K562 (cell line): ENCODE measurements at regions not wholly inside any gene's neighbourhood (a gene's known extent, or its start where the extent isn't known, plus 50 kb on each side); places are given as distances from the start of the nearest gene placed in this dataset.

Experiments
- ATAC-seq: fragments of 200-7000 bp; cut with Tn5 transposase; 3 replicates; pipeline ENCODE4 v1.9.1; 2020; ENCODE audit warnings: moderate library complexity
- BruUV-seq: library from RNA; stranded (reverse); fragments of 400-500 nt; replicated peaks from 2 replicates; lab custom pipeline; 2021; lab: Mats Ljungman, UMichigan
- CTCF ChIA-PET: fragments of 300-600 bp; formaldehyde crosslinking; extraction: SDS; loops from one replicate; lab custom pipeline; 2021; ENCODE audit warnings: low intra/inter-chr PET ratio; lab: Yijun Ruan, JAX
- POLR2A ChIA-PET: fragments of 300-600, 350-650 bp; sonication (Branson Sonifier 250); formaldehyde crosslinking; extraction: SDS; loops from one replicate; lab custom pipeline; 2021; ENCODE audit warnings: antibody characterized with exemption, inconsistent platforms; lab: Yijun Ruan, JAX
- DNase-seq, 4 experiments: peaks; one replicate each; pipeline versions ENCODE4 v3.0.0 to v3.0.0-alpha.2; 2011 to 2018; ENCODE audit warnings: low spot score in 3 of 4, mixed read lengths in 3 of 4; ENCODE audit errors: extremely low read depth in 1 of 4
- FAIRE-seq: peaks from 2 replicates; lab custom pipeline; 2011; peaks lifted over from hg19 to GRCh38; lab: Jason Lieb, UNC
- H2AFZ ChIP-seq: 2 replicates; pipeline ENCODE4 v1.6.0; 2011; ENCODE audit warnings: low read depth, low read length, control low read depth, inconsistent platforms
- H3K27ac ChIP-seq: fragments of 200-600 bp; 3 replicates; pipeline ENCODE4 v1.8.0; 2011; ENCODE audit warnings: low read depth, mild to moderate bottlenecking, control low read depth, inconsistent platforms, low read length, moderate library complexity, mixed read lengths; ENCODE audit errors: extremely low read depth
- H3K27me3 ChIP-seq, 2 experiments: fragments of 300-600 bp in 1 of 2; 2 replicates in 1 of 2; 3 replicates in 1 of 2; pipeline versions ENCODE4 v1.6.0 to v1.8.0; 2011; ENCODE audit warnings: inconsistent platforms in 2 of 2, low read length in 2 of 2, mild to moderate bottlenecking in 1 of 2, mixed read lengths in 1 of 2, moderate library complexity in 1 of 2; ENCODE audit not compliant: control insufficient read depth in 2 of 2, insufficient read depth in 2 of 2
- H3K36me3 ChIP-seq: fragments of 300-600 bp; 3 replicates; pipeline ENCODE4 v1.8.0; 2011; ENCODE audit warnings: mild to moderate bottlenecking, low read length, inconsistent platforms; ENCODE audit not compliant: control insufficient read depth, insufficient read depth
- H3K4me1 ChIP-seq, 2 experiments: fragments of 200-600 bp in 1 of 2; replicated peaks in 1 of 2; 2 replicates in 1 of 2; 3 replicates in 1 of 2; pipeline versions ENCODE4 v1.5.1 to v1.8.0; 2011; ENCODE audit warnings: inconsistent platforms in 2 of 2, low read length in 2 of 2, mild to moderate bottlenecking in 1 of 2, mixed read lengths in 1 of 2, moderate library complexity in 1 of 2; ENCODE audit not compliant: control insufficient read depth in 2 of 2, insufficient read depth in 2 of 2
- H3K4me2 ChIP-seq: 2 replicates; pipeline ENCODE4 v1.6.1; 2011; ENCODE audit warnings: low read length, control low read depth, inconsistent platforms, mixed read lengths; ENCODE audit not compliant: insufficient read depth
- H3K4me3 ChIP-seq: fragments of 200-600 bp; sonication (generic), shearing (Covaris generic); 2 replicates; pipeline ENCODE4 v1.5.1; 2016; ENCODE audit warnings: control low read depth, inconsistent platforms
- H3K79me2 ChIP-seq: fragments of 200-600 bp; 3 replicates; pipeline ENCODE4 v1.8.0; 2011; ENCODE audit warnings: low read length, inconsistent platforms; ENCODE audit not compliant: control insufficient read depth, insufficient read depth
- H3K9ac ChIP-seq, 2 experiments: 2 replicates each; pipeline versions ENCODE4 v1.6.0 to v1.6.1; 2011; ENCODE audit warnings: low read depth in 2 of 2, low read length in 2 of 2, control low read depth in 1 of 2, inconsistent platforms in 1 of 2, mild to moderate bottlenecking in 1 of 2, mixed read lengths in 1 of 2; ENCODE audit not compliant: insufficient read depth in 1 of 2
- H3K9me1 ChIP-seq: one replicate; pipeline ENCODE4 v1.6.0; 2011; ENCODE audit warnings: inconsistent platforms, mild to moderate bottlenecking, low read length, moderate library complexity; ENCODE audit not compliant: control insufficient read depth, insufficient read depth
- H3K9me3 ChIP-seq: replicated peaks from 2 replicates; pipeline ENCODE4 v1.5.1; 2011; ENCODE audit warnings: low read depth, low read length, inconsistent platforms; ENCODE audit not compliant: control insufficient read depth, insufficient read depth
- H4K20me1 ChIP-seq: replicated peaks from 2 replicates; pipeline ENCODE4 v1.6.1; 2011; ENCODE audit warnings: low read length, inconsistent platforms, mixed read lengths; ENCODE audit not compliant: control insufficient read depth, insufficient read depth
- CHD2 ChIP-seq: IDR thresholded peaks from 2 replicates; pipeline ENCODE4 v1.6.1; 2011; ENCODE audit warnings: low read depth, low read length
- SUPT5H ChIP-seq: fragments of 450-650 bp; IDR thresholded peaks from 2 replicates; pipeline ENCODE4 v1.6.1; 2016
- ZNF224 ChIP-seq: sonication (generic); formaldehyde crosslinking; IDR thresholded peaks from 2 replicates; pipeline ENCODE4 v1.8.0; 2022; ENCODE audit warnings: mild to moderate bottlenecking, missing genetic modification reagents
- in situ Hi-C: fragments of 300-500 bp; cut with MboI; formaldehyde crosslinking; loops from 4 replicates; pipeline ENCODE4 v1.15.0; 2018; ENCODE audit warnings: inconsistent platforms, mixed read lengths
- intact Hi-C: fragments of 100-400 bp; cut with micrococcal nuclease; formaldehyde crosslinking; loops from 2 replicates; pipeline ENCODE4 v1.14.2; 2022
- TF ChIP-seq, protein P1 (sequence below): fragments of 150-350 bp; IDR thresholded peaks from 2 replicates; pipeline ENCODE4 v1.6.1; 2014; ENCODE audit warnings: low read depth, mild to moderate bottlenecking, low read length, borderline replicate concordance
- TF ChIP-seq, protein P2 (sequence below): fragments of 200-800 bp; sonication (Bioruptor generic); IDR thresholded peaks from 2 replicates; pipeline ENCODE4 v1.6.1; 2016; ENCODE audit warnings: missing genetic modification characterization, missing compliant biosample characterization
- TF ChIP-seq, protein P3 (sequence below): fragments of 450-650 bp; formaldehyde crosslinking; IDR thresholded peaks from 2 replicates; pipeline ENCODE4 v1.4.0; 2020; ENCODE audit warnings: mild to moderate bottlenecking, mixed read lengths
- TF ChIP-seq, protein P4 (sequence below): fragments of 250-450 bp; sonication (Bioruptor Pico); IDR thresholded peaks from 2 replicates; pipeline ENCODE4 v1.5.0; 2020; ENCODE audit warnings: mild to moderate bottlenecking, borderline replicate concordance
- TF ChIP-seq, protein P5 (sequence below), 3 experiments: fragments of 200-800 bp in 1 of 3; sonication (Bioruptor generic) in 1 of 3; sonication (generic) in 1 of 3; formaldehyde crosslinking in 1 of 3; IDR thresholded peaks; 2 replicates each; pipeline versions ENCODE4 v1.6.1 to v1.8.0; 2016 to 2022; ENCODE audit warnings: mild to moderate bottlenecking in 2 of 3, missing compliant biosample characterization in 2 of 3, missing genetic modification characterization in 2 of 3, missing genetic modification reagents in 1 of 3

DNA sequence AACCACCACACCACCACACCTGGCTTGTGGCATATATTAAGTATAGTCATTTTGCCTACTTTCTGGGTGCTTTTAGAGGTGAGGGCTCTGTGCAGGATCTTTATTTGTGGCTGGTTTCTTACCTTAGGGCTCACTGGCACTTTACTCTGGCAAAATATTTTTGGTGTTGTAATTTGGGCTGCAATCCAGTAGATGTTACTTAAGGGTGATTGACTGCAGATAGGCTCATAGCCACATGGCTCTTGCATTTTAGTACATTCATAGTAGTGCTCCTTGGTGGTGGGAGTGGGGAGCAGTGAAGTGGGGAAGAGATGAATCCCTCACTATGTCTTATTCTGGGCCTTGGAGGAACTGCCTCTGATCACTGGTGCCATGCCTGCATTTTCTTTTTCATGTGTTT is 376.1 kb upstream of the GRIN3A start:
- ChIA-PET CTCF (no interaction called here), POLR2A (no interaction called here)
- H3K79me2 ChIP-seq, result no peaks in the 10 kb centered on the region
- no peaks in the 10 kb centered on the region for H3K27me3 ChIP-seq
- H3K4me2 ChIP-seq, result no peak overlapping the region
- H3K9ac ChIP-seq, result no peak overlapping the region
- ATAC-seq (no peak), FAIRE-seq (no peak), DNase-seq (no peak)
- in situ Hi-C loops, result no loop called here
- H4K20me1 ChIP-seq, result no peaks in the 10 kb centered on the region
- H3K9me1 ChIP-seq, result no peaks in the 10 kb centered on the region
- H3K4me1 ChIP-seq, result no peaks in the 10 kb centered on the region
- no peaks in the 10 kb centered on the region for H3K9me3 ChIP-seq
- H2AFZ ChIP-seq, result no peak overlapping the region
- no peaks in the 10 kb centered on the region for H3K36me3 ChIP-seq
- H3K4me3 ChIP-seq, result no peak overlapping the region
- BruUV-seq, result no TSS peak
- H3K27ac ChIP-seq, result no peak overlapping the region
- intact Hi-C loops, result no loop called here
- TF ChIP-seq, protein P1, sequence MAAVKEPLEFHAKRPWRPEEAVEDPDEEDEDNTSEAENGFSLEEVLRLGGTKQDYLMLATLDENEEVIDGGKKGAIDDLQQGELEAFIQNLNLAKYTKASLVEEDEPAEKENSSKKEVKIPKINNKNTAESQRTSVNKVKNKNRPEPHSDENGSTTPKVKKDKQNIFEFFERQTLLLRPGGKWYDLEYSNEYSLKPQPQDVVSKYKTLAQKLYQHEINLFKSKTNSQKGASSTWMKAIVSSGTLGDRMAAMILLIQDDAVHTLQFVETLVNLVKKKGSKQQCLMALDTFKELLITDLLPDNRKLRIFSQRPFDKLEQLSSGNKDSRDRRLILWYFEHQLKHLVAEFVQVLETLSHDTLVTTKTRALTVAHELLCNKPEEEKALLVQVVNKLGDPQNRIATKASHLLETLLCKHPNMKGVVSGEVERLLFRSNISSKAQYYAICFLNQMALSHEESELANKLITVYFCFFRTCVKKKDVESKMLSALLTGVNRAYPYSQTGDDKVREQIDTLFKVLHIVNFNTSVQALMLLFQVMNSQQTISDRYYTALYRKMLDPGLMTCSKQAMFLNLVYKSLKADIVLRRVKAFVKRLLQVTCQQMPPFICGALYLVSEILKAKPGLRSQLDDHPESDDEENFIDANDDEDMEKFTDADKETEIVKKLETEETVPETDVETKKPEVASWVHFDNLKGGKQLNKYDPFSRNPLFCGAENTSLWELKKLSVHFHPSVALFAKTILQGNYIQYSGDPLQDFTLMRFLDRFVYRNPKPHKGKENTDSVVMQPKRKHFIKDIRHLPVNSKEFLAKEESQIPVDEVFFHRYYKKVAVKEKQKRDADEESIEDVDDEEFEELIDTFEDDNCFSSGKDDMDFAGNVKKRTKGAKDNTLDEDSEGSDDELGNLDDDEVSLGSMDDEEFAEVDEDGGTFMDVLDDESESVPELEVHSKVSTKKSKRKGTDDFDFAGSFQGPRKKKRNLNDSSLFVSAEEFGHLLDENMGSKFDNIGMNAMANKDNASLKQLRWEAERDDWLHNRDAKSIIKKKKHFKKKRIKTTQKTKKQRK, result no peak
- TF ChIP-seq, protein P2, sequence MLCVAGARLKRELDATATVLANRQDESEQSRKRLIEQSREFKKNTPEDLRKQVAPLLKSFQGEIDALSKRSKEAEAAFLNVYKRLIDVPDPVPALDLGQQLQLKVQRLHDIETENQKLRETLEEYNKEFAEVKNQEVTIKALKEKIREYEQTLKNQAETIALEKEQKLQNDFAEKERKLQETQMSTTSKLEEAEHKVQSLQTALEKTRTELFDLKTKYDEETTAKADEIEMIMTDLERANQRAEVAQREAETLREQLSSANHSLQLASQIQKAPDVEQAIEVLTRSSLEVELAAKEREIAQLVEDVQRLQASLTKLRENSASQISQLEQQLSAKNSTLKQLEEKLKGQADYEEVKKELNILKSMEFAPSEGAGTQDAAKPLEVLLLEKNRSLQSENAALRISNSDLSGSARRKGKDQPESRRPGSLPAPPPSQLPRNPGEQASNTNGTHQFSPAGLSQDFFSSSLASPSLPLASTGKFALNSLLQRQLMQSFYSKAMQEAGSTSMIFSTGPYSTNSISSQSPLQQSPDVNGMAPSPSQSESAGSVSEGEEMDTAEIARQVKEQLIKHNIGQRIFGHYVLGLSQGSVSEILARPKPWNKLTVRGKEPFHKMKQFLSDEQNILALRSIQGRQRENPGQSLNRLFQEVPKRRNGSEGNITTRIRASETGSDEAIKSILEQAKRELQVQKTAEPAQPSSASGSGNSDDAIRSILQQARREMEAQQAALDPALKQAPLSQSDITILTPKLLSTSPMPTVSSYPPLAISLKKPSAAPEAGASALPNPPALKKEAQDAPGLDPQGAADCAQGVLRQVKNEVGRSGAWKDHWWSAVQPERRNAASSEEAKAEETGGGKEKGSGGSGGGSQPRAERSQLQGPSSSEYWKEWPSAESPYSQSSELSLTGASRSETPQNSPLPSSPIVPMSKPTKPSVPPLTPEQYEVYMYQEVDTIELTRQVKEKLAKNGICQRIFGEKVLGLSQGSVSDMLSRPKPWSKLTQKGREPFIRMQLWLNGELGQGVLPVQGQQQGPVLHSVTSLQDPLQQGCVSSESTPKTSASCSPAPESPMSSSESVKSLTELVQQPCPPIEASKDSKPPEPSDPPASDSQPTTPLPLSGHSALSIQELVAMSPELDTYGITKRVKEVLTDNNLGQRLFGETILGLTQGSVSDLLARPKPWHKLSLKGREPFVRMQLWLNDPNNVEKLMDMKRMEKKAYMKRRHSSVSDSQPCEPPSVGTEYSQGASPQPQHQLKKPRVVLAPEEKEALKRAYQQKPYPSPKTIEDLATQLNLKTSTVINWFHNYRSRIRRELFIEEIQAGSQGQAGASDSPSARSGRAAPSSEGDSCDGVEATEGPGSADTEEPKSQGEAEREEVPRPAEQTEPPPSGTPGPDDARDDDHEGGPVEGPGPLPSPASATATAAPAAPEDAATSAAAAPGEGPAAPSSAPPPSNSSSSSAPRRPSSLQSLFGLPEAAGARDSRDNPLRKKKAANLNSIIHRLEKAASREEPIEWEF (CRISPR knock-in tag), result no peak
- TF ChIP-seq, protein P3, sequence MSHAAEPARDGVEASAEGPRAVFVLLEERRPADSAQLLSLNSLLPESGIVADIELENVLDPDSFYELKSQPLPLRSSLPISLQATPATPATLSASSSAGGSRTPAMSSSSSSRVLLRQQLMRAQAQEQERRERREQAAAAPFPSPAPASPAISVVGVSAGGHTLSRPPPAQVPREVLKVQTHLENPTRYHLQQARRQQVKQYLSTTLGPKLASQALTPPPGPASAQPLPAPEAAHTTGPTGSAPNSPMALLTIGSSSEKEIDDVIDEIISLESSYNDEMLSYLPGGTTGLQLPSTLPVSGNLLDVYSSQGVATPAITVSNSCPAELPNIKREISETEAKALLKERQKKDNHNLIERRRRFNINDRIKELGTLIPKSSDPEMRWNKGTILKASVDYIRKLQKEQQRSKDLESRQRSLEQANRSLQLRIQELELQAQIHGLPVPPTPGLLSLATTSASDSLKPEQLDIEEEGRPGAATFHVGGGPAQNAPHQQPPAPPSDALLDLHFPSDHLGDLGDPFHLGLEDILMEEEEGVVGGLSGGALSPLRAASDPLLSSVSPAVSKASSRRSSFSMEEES, result no peak
- TF ChIP-seq, protein P4, sequence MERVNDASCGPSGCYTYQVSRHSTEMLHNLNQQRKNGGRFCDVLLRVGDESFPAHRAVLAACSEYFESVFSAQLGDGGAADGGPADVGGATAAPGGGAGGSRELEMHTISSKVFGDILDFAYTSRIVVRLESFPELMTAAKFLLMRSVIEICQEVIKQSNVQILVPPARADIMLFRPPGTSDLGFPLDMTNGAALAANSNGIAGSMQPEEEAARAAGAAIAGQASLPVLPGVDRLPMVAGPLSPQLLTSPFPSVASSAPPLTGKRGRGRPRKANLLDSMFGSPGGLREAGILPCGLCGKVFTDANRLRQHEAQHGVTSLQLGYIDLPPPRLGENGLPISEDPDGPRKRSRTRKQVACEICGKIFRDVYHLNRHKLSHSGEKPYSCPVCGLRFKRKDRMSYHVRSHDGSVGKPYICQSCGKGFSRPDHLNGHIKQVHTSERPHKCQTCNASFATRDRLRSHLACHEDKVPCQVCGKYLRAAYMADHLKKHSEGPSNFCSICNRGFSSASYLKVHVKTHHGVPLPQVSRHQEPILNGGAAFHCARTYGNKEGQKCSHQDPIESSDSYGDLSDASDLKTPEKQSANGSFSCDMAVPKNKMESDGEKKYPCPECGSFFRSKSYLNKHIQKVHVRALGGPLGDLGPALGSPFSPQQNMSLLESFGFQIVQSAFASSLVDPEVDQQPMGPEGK (CRISPR knock-in tag), result no peak
- TF ChIP-seq ZNF224 (CRISPR knock-in tag), result no peak
- no peak for TF ChIP-seq SUPT5H
- TF ChIP-seq, protein P5, sequence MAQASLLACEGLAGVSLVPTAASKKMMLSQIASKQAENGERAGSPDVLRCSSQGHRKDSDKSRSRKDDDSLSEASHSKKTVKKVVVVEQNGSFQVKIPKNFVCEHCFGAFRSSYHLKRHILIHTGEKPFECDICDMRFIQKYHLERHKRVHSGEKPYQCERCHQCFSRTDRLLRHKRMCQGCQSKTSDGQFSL (CRISPR knock-in tag; IDR thresholded peaks at IDR 0.05), result no peak
- TF ChIP-seq, protein P5 (tag; IDR thresholded peaks at IDR 0.05), result no peak
- TF ChIP-seq CHD2, result no peak
